ENCODE measurements at regions not wholly inside any gene's neighbourhood (a gene's known extent, or its start where the extent isn't known, plus 50 kb on each side); places are given as distances from the start of the nearest gene placed in this dataset.

DNA sequence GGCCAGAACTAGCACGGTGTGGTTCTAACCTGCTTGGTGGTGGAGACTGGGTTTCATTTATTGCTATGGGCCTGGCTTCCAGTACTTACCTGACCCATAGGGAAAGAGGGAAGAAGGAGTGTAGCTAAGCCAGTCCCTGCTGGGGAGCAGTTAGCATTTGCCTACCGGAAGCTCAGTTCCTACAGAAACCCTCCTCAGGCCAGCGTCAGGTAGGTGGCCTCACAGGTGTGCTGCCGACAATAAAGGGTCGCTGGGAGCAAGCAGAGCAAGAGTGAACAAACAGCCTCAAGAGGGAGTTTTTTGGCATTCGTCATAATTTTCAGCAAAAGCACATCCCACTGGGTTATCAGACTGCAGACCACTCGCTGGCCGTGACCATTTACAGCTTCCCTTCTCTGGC lies 740.6 kb upstream of the TENM3 start:
- Mint-ChIP-seq H3K27ac (ENCODE audit: low read depth, unreplicated experiment) (no peak overlapping the region), H3K9me3 (ENCODE audit: unreplicated experiment) (peaks cover 8% of the 10 kb centered on the region), H3K4me1 (ENCODE audit: insufficient read depth, unreplicated experiment) (no peaks in the 10 kb centered on the region), H3K36me3 (ENCODE audit: insufficient read depth, unreplicated experiment) (peaks cover 5% of the 10 kb centered on the region), H3K4me3 (ENCODE audit: unreplicated experiment) (no peak overlapping the region), H3K27me3 (ENCODE audit: insufficient read depth, unreplicated experiment) (no peaks in the 10 kb centered on the region)
- CTCF ChIA-PET = interaction anchor here (0.6 kb wide), 2 partner anchors 369 to 677 kb away, joined by 3 read pairs; no protein-coding TSS in a partner anchor
- DNase-seq (ENCODE audit: unreplicated experiment) = no peak
- BruUV-seq (replicated peaks) = no TSS peak
- TF ChIP-seq, protein P1, sequence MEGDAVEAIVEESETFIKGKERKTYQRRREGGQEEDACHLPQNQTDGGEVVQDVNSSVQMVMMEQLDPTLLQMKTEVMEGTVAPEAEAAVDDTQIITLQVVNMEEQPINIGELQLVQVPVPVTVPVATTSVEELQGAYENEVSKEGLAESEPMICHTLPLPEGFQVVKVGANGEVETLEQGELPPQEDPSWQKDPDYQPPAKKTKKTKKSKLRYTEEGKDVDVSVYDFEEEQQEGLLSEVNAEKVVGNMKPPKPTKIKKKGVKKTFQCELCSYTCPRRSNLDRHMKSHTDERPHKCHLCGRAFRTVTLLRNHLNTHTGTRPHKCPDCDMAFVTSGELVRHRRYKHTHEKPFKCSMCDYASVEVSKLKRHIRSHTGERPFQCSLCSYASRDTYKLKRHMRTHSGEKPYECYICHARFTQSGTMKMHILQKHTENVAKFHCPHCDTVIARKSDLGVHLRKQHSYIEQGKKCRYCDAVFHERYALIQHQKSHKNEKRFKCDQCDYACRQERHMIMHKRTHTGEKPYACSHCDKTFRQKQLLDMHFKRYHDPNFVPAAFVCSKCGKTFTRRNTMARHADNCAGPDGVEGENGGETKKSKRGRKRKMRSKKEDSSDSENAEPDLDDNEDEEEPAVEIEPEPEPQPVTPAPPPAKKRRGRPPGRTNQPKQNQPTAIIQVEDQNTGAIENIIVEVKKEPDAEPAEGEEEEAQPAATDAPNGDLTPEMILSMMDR (IDR thresholded peaks at IDR 0.05; ENCODE audit: unreplicated experiment) = no peak
- POLR2A ChIA-PET = interaction anchor here (0.7 kb wide), 1 partner anchor 377 kb away, joined by 3 read pairs; no protein-coding TSS in a partner anchor
- intact Hi-C loops (cut with micrococcal nuclease) = no loop called here

- H3K9me3 Mint-ChIP-seq (ENCODE audit: unreplicated experiment) = peaks cover 5% of the 10 kb centered on the region
- no peak overlapping the region for H3K27ac Mint-ChIP-seq (ENCODE audit: low read depth, unreplicated experiment)
- ChIA-PET CTCF (interaction anchor here (0.9 to 2.7 kb wide), 2 partner anchors 25 to 153 kb away, joined by 4 to 13 read pairs; no protein-coding TSS in a partner anchor), POLR2A (no interaction called here)
- no peaks in the 10 kb centered on the region for H3K27me3 Mint-ChIP-seq (ENCODE audit: insufficient read depth, unreplicated experiment)
- BruUV-seq (replicated peaks) = no TSS peak
- H3K4me1 Mint-ChIP-seq (ENCODE audit: insufficient read depth, unreplicated experiment) = no peaks in the 10 kb centered on the region
- intact Hi-C loops (cut with micrococcal nuclease) = no loop called here
- H3K4me3 Mint-ChIP-seq (ENCODE audit: unreplicated experiment) = no peak overlapping the region
- no peak for DNase-seq (ENCODE audit: unreplicated experiment)
- H3K36me3 Mint-ChIP-seq (ENCODE audit: insufficient read depth, unreplicated experiment) = peaks cover 5% of the 10 kb centered on the region
- TF ChIP-seq, protein P1 (IDR thresholded peaks at IDR 0.05; ENCODE audit: unreplicated experiment) = no peak
These were observed 739.4 kb upstream of the TENM3 start for GRCh38 chr4:181503687-181504390.

- peaks cover 5% of the 10 kb centered on the region for H3K36me3 Mint-ChIP-seq (ENCODE audit: insufficient read depth, unreplicated experiment)
- no TSS peak for BruUV-seq (replicated peaks)
- H3K9me3 Mint-ChIP-seq (ENCODE audit: unreplicated experiment) = no peaks in the 10 kb centered on the region
- no peak overlapping the region for H3K27ac Mint-ChIP-seq (ENCODE audit: low read depth, unreplicated experiment)
- no peak for DNase-seq (ENCODE audit: unreplicated experiment)
- TF ChIP-seq, protein P1 (IDR thresholded peaks at IDR 0.05; ENCODE audit: unreplicated experiment) = no peak
- no peaks in the 10 kb centered on the region for H3K27me3 Mint-ChIP-seq (ENCODE audit: insufficient read depth, unreplicated experiment)
- peaks cover 6% of the 10 kb centered on the region for H3K4me1 Mint-ChIP-seq (ENCODE audit: insufficient read depth, unreplicated experiment)
- POLR2A ChIA-PET = no interaction called here
- no peak overlapping the region for H3K4me3 Mint-ChIP-seq (ENCODE audit: unreplicated experiment)
- CTCF ChIA-PET = interaction anchor here (0.9 to 2.7 kb wide), 3 partner anchors 24 to 362 kb away, joined by 3 to 13 read pairs (median 4); no protein-coding TSS in a partner anchor
- intact Hi-C loops (cut with micrococcal nuclease) = no loop called here
These were observed 738.3 kb upstream of the TENM3 start for GRCh38 chr4:181504924-181505323.

DNA sequence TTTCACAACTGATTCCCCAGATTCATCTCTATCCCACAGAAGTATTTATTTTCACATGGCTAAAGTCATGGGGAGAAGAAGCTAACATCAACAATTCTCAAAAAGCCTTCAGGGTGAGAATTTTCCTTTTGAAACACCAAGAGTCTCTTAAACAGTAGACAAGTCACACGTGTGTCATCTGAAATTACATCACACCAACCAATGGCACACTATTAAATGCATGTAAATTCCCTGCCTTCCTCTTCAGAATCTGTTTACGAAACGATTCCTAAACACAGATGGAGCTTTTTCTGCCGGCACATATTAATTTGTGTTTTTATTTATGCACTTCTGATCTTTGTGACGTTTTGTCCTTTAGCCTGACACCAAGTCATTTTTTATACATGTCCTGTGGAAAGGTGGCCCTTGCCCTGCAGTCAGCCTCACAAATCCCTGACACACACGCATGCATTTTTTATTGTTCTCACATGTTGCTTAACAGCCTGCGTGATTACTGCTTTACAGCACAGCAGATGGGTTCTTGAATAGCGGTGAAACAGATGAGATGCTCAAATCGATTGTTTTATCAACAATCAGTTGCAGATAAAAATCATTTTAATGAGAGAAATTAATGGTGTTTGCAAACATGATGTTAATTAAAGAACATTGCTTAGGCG lies 735.9 kb upstream of the TENM3 start:
- no peaks in the 10 kb centered on the region for H3K9me3 Mint-ChIP-seq (ENCODE audit: unreplicated experiment)
- ChIA-PET CTCF (interaction anchor here (0.6 to 1.3 kb wide), 3 partner anchors 22 to 1116 kb away, joined by 3 to 5 read pairs (median 4); no protein-coding TSS in a partner anchor), POLR2A (no interaction called here)
- no peaks in the 10 kb centered on the region for H3K27me3 Mint-ChIP-seq (ENCODE audit: insufficient read depth, unreplicated experiment)
- TF ChIP-seq, protein P1 (IDR thresholded peaks at IDR 0.05; ENCODE audit: unreplicated experiment) = no peak
- H3K27ac Mint-ChIP-seq (ENCODE audit: low read depth, unreplicated experiment) = no peak overlapping the region
- H3K4me3 Mint-ChIP-seq (ENCODE audit: unreplicated experiment) = no peak overlapping the region
- no TSS peak for BruUV-seq (replicated peaks)
- H3K36me3 Mint-ChIP-seq (ENCODE audit: insufficient read depth, unreplicated experiment) = no peaks in the 10 kb centered on the region
- DNase-seq (ENCODE audit: unreplicated experiment) = peak; percentile 26
- H3K4me1 Mint-ChIP-seq (ENCODE audit: insufficient read depth, unreplicated experiment) = peaks cover 6% of the 10 kb centered on the region
- intact Hi-C loops (cut with micrococcal nuclease) = no loop called here
